IMR-90 (cell line): ENCODE measurements at regions not wholly inside any gene's neighbourhood (a gene's known extent, or its start where the extent isn't known, plus 50 kb on each side); places are given as distances from the start of the nearest gene placed in this dataset.

ENCODE experiments used
- ATAC-seq: fragments of 200-7000 bp; cut with Tn5 transposase; 2 replicates; pipeline ENCODE4 v1.9.1; 2020; ENCODE audit warnings: low read depth, mild to moderate bottlenecking, moderate library complexity
- BruUV-seq: library from RNA; stranded (reverse); fragments of 400-500 nt; replicated peaks from 2 replicates; lab custom pipeline; 2021; lab: Mats Ljungman, UMichigan
- CTCF ChIA-PET: fragments of 300-600 bp; formaldehyde crosslinking; extraction: SDS; loops from one replicate; lab custom pipeline; 2021; ENCODE audit warnings: antibody characterized with exemption; lab: Yijun Ruan, JAX
- POLR2A ChIA-PET: fragments of 300-600 bp; sonication (Branson Sonifier 250); formaldehyde crosslinking; loops from one replicate; lab custom pipeline; 2022; ENCODE audit warnings: antibody characterized with exemption; ENCODE audit not compliant: unreplicated experiment; lab: Charles Lee
- DNase-seq: peaks from one replicate; pipeline ENCODE4 v3.0.0; 2013
- H2AFZ ChIP-seq: replicated peaks from 2 replicates; pipeline ENCODE3; 2013; ENCODE audit warnings: low read length, mild to moderate bottlenecking; ENCODE audit not compliant: poor library complexity
- H2AK5ac ChIP-seq: 2 replicates; pipeline ENCODE4 v1.6.1; 2013; ENCODE audit warnings: low read depth, low read length, inconsistent platforms
- H2AK9ac ChIP-seq: replicated peaks from 2 replicates; pipeline ENCODE3; 2013; ENCODE audit warnings: mild to moderate bottlenecking, low read depth, low read length, moderate library complexity; ENCODE audit not compliant: poor library complexity
- H2BK120ac ChIP-seq: 2 replicates; pipeline ENCODE4 v1.6.1; 2013; ENCODE audit warnings: low read depth, low read length, inconsistent platforms
- H2BK15ac ChIP-seq: 3 replicates; pipeline ENCODE4 v1.6.1; 2013; ENCODE audit warnings: low read depth, low read length, inconsistent platforms
- H2BK20ac ChIP-seq: 2 replicates; pipeline ENCODE4 v1.6.1; 2013; ENCODE audit warnings: low read depth, mild to moderate bottlenecking, inconsistent platforms, low read length, moderate library complexity
- H2BK5ac ChIP-seq: 2 replicates; pipeline ENCODE4 v1.6.1; 2013; ENCODE audit warnings: mild to moderate bottlenecking, low read depth, low read length, inconsistent platforms; ENCODE audit not compliant: poor library complexity, severe bottlenecking
- H3K14ac ChIP-seq: replicated peaks from 2 replicates; pipeline ENCODE4 v1.6.1; 2013; ENCODE audit warnings: low read depth, low read length, inconsistent platforms
- H3K18ac ChIP-seq: 2 replicates; pipeline ENCODE4 v1.6.1; 2013; ENCODE audit warnings: low read depth, low read length, control low read depth
- H3K23ac ChIP-seq: 2 replicates; pipeline ENCODE4 v1.6.1; 2013; ENCODE audit warnings: low read depth, low read length, inconsistent platforms
- H3K27ac ChIP-seq: 2 replicates; pipeline ENCODE4 v1.5.1; 2013; ENCODE audit warnings: mild to moderate bottlenecking, control low read depth, low read length; ENCODE audit not compliant: insufficient read depth
- H3K27me3 ChIP-seq: 2 replicates; pipeline ENCODE4 v1.6.1; 2013; ENCODE audit warnings: low read length; ENCODE audit not compliant: control insufficient read depth, insufficient read depth
- H3K36me3 ChIP-seq: 2 replicates; pipeline ENCODE4 v1.6.1; 2013; ENCODE audit warnings: low read length, mixed read lengths; ENCODE audit not compliant: control insufficient read depth, insufficient read depth
- H3K4ac ChIP-seq: 2 replicates; pipeline ENCODE4 v1.6.1; 2013; ENCODE audit warnings: low read depth, low read length, inconsistent platforms
- H3K4me1 ChIP-seq: 2 replicates; pipeline ENCODE4 v1.6.1; 2013; ENCODE audit warnings: low read length, mixed read lengths; ENCODE audit not compliant: control insufficient read depth, insufficient read depth
- H3K4me2 ChIP-seq: 2 replicates; pipeline ENCODE4 v1.6.1; 2013; ENCODE audit warnings: low read depth, mild to moderate bottlenecking, control low read depth, low read length, moderate library complexity
- H3K4me3 ChIP-seq: 2 replicates; pipeline ENCODE4 v1.5.1; 2013; ENCODE audit warnings: low read depth, mild to moderate bottlenecking, control low read depth, low read length, moderate library complexity; ENCODE audit not compliant: insufficient read depth
- H3K56ac ChIP-seq: 2 replicates; pipeline ENCODE4 v1.6.1; 2013; ENCODE audit warnings: low read length, inconsistent platforms; ENCODE audit not compliant: insufficient read depth; ENCODE audit errors: extremely low read depth
- H3K79me1 ChIP-seq, 2 experiments: 2 replicates each; pipeline ENCODE4 v1.6.1; 2013; ENCODE audit warnings: low read length in 2 of 2, inconsistent platforms in 1 of 2, low read depth in 1 of 2
- H3K9ac ChIP-seq: 2 replicates; pipeline ENCODE4 v1.6.1; 2013; ENCODE audit warnings: low read depth, low read length, control low read depth
- H3K9me1 ChIP-seq: 2 replicates; pipeline ENCODE4 v1.6.1; 2013; ENCODE audit warnings: low read length, inconsistent platforms; ENCODE audit not compliant: insufficient read depth
- H3K9me3 ChIP-seq: 2 replicates; pipeline ENCODE4 v1.6.1; 2013; ENCODE audit warnings: low read length; ENCODE audit not compliant: control insufficient read depth, insufficient read depth
- H4K20me1 ChIP-seq: 2 replicates; pipeline ENCODE4 v1.6.1; 2013; ENCODE audit warnings: low read length, inconsistent platforms; ENCODE audit not compliant: insufficient read depth
- H4K5ac ChIP-seq: 2 replicates; pipeline ENCODE4 v1.6.1; 2013; ENCODE audit warnings: mild to moderate bottlenecking, low read depth, low read length, control low read depth
- H4K8ac ChIP-seq, 2 experiments: 2 replicates each; pipeline ENCODE4 v1.6.1; 2013; ENCODE audit warnings: low read depth in 2 of 2, low read length in 2 of 2, control low read depth in 1 of 2, inconsistent platforms in 1 of 2
- H4K91ac ChIP-seq: 2 replicates; pipeline ENCODE4 v1.6.1; 2013; ENCODE audit warnings: low read depth, low read length, inconsistent platforms; ENCODE audit not compliant: insufficient read depth
- BHLHE40 ChIP-seq: fragments of 150-350 bp; IDR thresholded peaks from 2 replicates; pipeline ENCODE4 v1.6.1; 2016; ENCODE audit warnings: mild to moderate bottlenecking, low read depth, low read length
- CEBPB ChIP-seq: IDR thresholded peaks from 2 replicates; pipeline ENCODE4 v1.6.1; 2012; ENCODE audit warnings: low read depth, low read length, improper control_type of control experiment
- CHD1 ChIP-seq: IDR thresholded peaks from 2 replicates; pipeline ENCODE4 v1.6.1; 2012; ENCODE audit warnings: low read depth, low read length, improper control_type of control experiment
- FOS ChIP-seq: fragments of 150-350 bp; IDR thresholded peaks from 2 replicates; pipeline ENCODE4 v1.6.1; 2016; ENCODE audit warnings: low read depth, low read length
- MAFK ChIP-seq: IDR thresholded peaks from 2 replicates; pipeline ENCODE4 v1.6.1; 2012; ENCODE audit warnings: low read depth, low read length, improper control_type of control experiment
- MAZ ChIP-seq: IDR thresholded peaks from 2 replicates; pipeline ENCODE4 v1.6.1; 2012; ENCODE audit warnings: low read depth, mild to moderate bottlenecking, low read length, improper control_type of control experiment, moderate library complexity, borderline replicate concordance
- MXI1 ChIP-seq: IDR thresholded peaks from 2 replicates; pipeline ENCODE4 v1.6.1; 2012; ENCODE audit warnings: low read depth, mild to moderate bottlenecking, low read length, moderate library complexity, borderline replicate concordance
- NFE2L2 ChIP-seq: fragments of 150-350 bp; IDR thresholded peaks from 2 replicates; pipeline ENCODE4 v1.6.1; 2016; ENCODE audit warnings: low read depth, mild to moderate bottlenecking, low read length
- POLR2A ChIP-seq: IDR thresholded peaks from 2 replicates; pipeline ENCODE4 v1.6.1; 2012; ENCODE audit warnings: mild to moderate bottlenecking, low read depth, low read length
- RAD21 ChIP-seq: IDR thresholded peaks from 2 replicates; pipeline ENCODE4 v1.6.1; 2012; ENCODE audit warnings: low read length, improper control_type of control experiment
- RCOR1 ChIP-seq: IDR thresholded peaks from 2 replicates; pipeline ENCODE4 v1.6.1; 2012; ENCODE audit warnings: mild to moderate bottlenecking, low read length, improper control_type of control experiment; ENCODE audit not compliant: insufficient replicate concordance
- RFX5 ChIP-seq: IDR thresholded peaks from 2 replicates; pipeline ENCODE4 v1.8.0; 2012; ENCODE audit warnings: low read depth, mild to moderate bottlenecking, low read length, moderate library complexity
- SMC3 ChIP-seq: fragments of 150-350 bp; IDR thresholded peaks from 2 replicates; pipeline ENCODE4 v1.6.1; 2016; ENCODE audit warnings: low read depth, mild to moderate bottlenecking, antibody characterized with exemption, low read length, moderate library complexity
- WGBS, 2 experiments: methylation state at CpG; one replicate each; pipeline versions ENCODE4 v1.1.5 to v1.1.7; 2013; ENCODE audit warnings: missing lambda C conversion rate in 2 of 2; ENCODE audit not compliant: insufficient read length in 1 of 2; ENCODE audit errors: extremely low coverage in 2 of 2; 5-methylcytosine and 5-hydroxymethylcytosine counted together
- dilution Hi-C: fragments of 300-500 bp; cut with HindIII; formaldehyde crosslinking; loops from one replicate; pipeline ENCODE4 v1.14.3; 2018; ENCODE audit warnings: low sequenced_read_pairs; ENCODE audit not compliant: unreplicated experiment
- in situ Hi-C: fragments of 300-500 bp; cut with MboI; formaldehyde crosslinking; loops from 3 replicates; pipeline ENCODE4 v1.14.3; 2019; ENCODE audit warnings: low sequenced_read_pairs, inconsistent platforms, mixed read lengths
- intact Hi-C: fragments of 100-400 bp; cut with micrococcal nuclease; formaldehyde crosslinking; loops from 2 replicates; pipeline ENCODE4 v1.10.0; 2022
- TF ChIP-seq, protein P1 (sequence below): conservative IDR thresholded peaks from 2 replicates; pipeline ENCODE4 v1.5.1; 2012; ENCODE audit warnings: mild to moderate bottlenecking, low read depth, low read length, improper control_type of control experiment
- TF ChIP-seq, protein P2 (sequence below): fragments of 150-350 bp; IDR thresholded peaks from 2 replicates; pipeline ENCODE4 v1.6.1; 2017; ENCODE audit warnings: mild to moderate bottlenecking, antibody characterized with exemption, low read length, low read depth
- TF ChIP-seq, protein P3 (sequence below): fragments of 150-350 bp; IDR thresholded peaks from 2 replicates; pipeline ENCODE4 v1.6.1; 2016; ENCODE audit warnings: low read depth, mild to moderate bottlenecking, low read length, moderate library complexity, borderline replicate concordance

DNA sequence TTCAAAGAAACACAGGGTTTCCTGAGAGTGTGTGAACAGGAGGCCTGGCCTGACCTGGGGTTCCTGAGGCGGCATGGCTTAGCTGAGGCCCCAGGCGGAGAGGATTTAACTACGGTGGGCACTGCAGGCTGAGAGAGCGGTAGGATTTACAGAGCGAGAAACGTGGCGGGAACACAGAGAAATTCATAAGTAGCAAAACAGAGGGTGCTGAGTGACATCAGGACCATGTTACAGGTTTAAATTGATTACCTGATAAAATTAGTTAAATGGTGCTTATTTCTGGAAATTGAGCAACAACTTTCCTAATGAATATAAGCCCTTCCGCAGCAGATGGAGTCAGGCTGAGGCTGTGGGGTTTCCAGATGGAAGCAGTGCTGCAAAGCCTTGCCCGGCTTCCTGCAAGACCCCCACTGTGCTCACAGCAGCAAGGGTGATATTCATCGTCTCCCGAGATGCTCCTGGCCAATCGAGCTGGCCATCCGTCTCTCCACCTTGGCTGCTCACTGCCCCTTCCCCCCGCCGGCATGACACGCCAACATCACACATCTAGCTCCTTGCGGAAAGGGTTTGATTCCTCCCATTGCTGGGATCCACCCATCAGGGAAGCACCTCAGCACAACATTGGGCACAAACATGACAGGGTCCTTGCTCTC is 69.4 kb upstream of the MORC3 start:
- CTCF ChIA-PET, result no interaction called here

More for the DNA sequence above, 69.4 kb upstream of the MORC3 start:
- dilution Hi-C loops (no loop called here), in situ Hi-C loops (no loop called here), intact Hi-C loops (no loop called here)
- no peak overlapping the region for H3K27ac ChIP-seq
- no peaks in the 10 kb centered on the region for H3K27me3 ChIP-seq
- no peak overlapping the region for H4K5ac ChIP-seq
- H2AFZ ChIP-seq, result no peak overlapping the region
- no peak overlapping the region for H2BK20ac ChIP-seq
- POLR2A ChIA-PET, result no interaction called here
- ATAC-seq (no peak), DNase-seq (no peak)
- H2BK15ac ChIP-seq, result no peak overlapping the region
- BruUV-seq, result no TSS peak
- no peak overlapping the region for H3K56ac ChIP-seq
- H3K79me1 ChIP-seq, result peaks cover 6 to 22% of the 10 kb centered on the region in 2 experiments; a peak in 2 of 4 replicates
- H2BK5ac ChIP-seq, result no peak overlapping the region
- no peak overlapping the region for H2AK9ac ChIP-seq
- peaks cover 14% of the 10 kb centered on the region for H3K36me3 ChIP-seq
- H3K9me1 ChIP-seq, result peaks cover 17% of the 10 kb centered on the region
- no peak overlapping the region for H3K14ac ChIP-seq
- no peak overlapping the region for H3K4ac ChIP-seq
- TF ChIP-seq FOS (no peak), NFE2L2 (no peak), RAD21 (no peak), CHD1 (no peak), RCOR1 (no peak), MAFK (no peak), BHLHE40 (no peak), POLR2A (no peak), MAZ (no peak), RFX5 (no peak), CEBPB (no peak), MXI1 (no peak), SMC3 (no peak)
- TF ChIP-seq, protein P1, sequence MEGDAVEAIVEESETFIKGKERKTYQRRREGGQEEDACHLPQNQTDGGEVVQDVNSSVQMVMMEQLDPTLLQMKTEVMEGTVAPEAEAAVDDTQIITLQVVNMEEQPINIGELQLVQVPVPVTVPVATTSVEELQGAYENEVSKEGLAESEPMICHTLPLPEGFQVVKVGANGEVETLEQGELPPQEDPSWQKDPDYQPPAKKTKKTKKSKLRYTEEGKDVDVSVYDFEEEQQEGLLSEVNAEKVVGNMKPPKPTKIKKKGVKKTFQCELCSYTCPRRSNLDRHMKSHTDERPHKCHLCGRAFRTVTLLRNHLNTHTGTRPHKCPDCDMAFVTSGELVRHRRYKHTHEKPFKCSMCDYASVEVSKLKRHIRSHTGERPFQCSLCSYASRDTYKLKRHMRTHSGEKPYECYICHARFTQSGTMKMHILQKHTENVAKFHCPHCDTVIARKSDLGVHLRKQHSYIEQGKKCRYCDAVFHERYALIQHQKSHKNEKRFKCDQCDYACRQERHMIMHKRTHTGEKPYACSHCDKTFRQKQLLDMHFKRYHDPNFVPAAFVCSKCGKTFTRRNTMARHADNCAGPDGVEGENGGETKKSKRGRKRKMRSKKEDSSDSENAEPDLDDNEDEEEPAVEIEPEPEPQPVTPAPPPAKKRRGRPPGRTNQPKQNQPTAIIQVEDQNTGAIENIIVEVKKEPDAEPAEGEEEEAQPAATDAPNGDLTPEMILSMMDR, result no peak
- TF ChIP-seq, protein P2, sequence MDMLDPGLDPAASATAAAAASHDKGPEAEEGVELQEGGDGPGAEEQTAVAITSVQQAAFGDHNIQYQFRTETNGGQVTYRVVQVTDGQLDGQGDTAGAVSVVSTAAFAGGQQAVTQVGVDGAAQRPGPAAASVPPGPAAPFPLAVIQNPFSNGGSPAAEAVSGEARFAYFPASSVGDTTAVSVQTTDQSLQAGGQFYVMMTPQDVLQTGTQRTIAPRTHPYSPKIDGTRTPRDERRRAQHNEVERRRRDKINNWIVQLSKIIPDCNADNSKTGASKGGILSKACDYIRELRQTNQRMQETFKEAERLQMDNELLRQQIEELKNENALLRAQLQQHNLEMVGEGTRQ, result no peak
- TF ChIP-seq, protein P3, sequence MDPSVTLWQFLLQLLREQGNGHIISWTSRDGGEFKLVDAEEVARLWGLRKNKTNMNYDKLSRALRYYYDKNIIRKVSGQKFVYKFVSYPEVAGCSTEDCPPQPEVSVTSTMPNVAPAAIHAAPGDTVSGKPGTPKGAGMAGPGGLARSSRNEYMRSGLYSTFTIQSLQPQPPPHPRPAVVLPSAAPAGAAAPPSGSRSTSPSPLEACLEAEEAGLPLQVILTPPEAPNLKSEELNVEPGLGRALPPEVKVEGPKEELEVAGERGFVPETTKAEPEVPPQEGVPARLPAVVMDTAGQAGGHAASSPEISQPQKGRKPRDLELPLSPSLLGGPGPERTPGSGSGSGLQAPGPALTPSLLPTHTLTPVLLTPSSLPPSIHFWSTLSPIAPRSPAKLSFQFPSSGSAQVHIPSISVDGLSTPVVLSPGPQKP, result no peak
- no peak overlapping the region for H4K91ac ChIP-seq
- no peak overlapping the region for H3K23ac ChIP-seq
- H2AK5ac ChIP-seq, result no peak overlapping the region
- H3K9me3 ChIP-seq, result no peaks in the 10 kb centered on the region
- no peak overlapping the region for H4K8ac ChIP-seq
- no peak overlapping the region for H3K18ac ChIP-seq
- H2BK120ac ChIP-seq, result no peak overlapping the region
- 85% methylated on average over 12 of the region's 17 CpGs; no CpG with 5 or more reads in 1 of the 2 experiments for WGBS, 2 experiments
- H4K20me1 ChIP-seq, result peaks cover 6% of the 10 kb centered on the region
- H3K4me1 ChIP-seq, result peaks cover 5% of the 10 kb centered on the region; the same call in 1 of the 2 replicates
- H3K4me3 ChIP-seq, result no peak overlapping the region
- no peak overlapping the region for H3K4me2 ChIP-seq
- no peak overlapping the region for H3K9ac ChIP-seq
